ENCODE measurements at regions not wholly inside any gene's neighbourhood (a gene's known extent, or its start where the extent isn't known, plus 50 kb on each side); places are given as distances from the start of the nearest gene placed in this dataset.

DNA sequence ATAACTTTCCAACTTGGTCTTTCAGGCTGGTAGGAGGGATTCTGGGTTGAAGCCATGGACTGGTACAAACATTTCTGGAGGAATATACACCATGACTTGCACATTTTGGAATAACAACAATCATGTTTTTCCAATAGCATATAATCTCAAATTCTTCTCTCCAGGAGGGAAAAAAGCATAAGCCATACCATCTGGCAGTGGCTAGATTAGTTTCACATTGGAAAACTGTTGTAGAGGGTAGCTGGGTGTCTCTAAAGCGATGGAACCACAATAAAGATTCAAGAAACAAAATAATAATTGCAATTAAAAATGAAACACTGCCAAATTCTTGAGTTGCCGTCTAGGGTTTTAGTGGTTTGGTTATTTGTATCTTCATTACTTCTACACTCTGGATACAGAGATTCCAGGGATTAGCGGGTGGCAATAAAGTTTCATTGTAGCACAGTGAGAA, 278.5 kb upstream of the RASGRP1 start:
- DNase-seq (ENCODE audit: extremely low spot score, unreplicated experiment): no peak
- TF ChIP-seq, protein P1, sequence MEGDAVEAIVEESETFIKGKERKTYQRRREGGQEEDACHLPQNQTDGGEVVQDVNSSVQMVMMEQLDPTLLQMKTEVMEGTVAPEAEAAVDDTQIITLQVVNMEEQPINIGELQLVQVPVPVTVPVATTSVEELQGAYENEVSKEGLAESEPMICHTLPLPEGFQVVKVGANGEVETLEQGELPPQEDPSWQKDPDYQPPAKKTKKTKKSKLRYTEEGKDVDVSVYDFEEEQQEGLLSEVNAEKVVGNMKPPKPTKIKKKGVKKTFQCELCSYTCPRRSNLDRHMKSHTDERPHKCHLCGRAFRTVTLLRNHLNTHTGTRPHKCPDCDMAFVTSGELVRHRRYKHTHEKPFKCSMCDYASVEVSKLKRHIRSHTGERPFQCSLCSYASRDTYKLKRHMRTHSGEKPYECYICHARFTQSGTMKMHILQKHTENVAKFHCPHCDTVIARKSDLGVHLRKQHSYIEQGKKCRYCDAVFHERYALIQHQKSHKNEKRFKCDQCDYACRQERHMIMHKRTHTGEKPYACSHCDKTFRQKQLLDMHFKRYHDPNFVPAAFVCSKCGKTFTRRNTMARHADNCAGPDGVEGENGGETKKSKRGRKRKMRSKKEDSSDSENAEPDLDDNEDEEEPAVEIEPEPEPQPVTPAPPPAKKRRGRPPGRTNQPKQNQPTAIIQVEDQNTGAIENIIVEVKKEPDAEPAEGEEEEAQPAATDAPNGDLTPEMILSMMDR (IDR thresholded peaks at IDR 0.05): no peak
- Mint-ChIP-seq H3K36me3 (ENCODE audit: unreplicated experiment) (peaks cover 3% of the 10 kb centered on the region), H3K27me3 (ENCODE audit: unreplicated experiment) (no peaks in the 10 kb centered on the region), H3K9me3 (ENCODE audit: unreplicated experiment) (peaks cover 4% of the 10 kb centered on the region), H3K4me1 (ENCODE audit: unreplicated experiment) (peaks cover 63% of the 10 kb centered on the region), H3K27ac (ENCODE audit: unreplicated experiment) (peak overlapping the region; percentile 91), H3K4me3 (ENCODE audit: unreplicated experiment) (peak overlapping the region; percentile 19)

DNA sequence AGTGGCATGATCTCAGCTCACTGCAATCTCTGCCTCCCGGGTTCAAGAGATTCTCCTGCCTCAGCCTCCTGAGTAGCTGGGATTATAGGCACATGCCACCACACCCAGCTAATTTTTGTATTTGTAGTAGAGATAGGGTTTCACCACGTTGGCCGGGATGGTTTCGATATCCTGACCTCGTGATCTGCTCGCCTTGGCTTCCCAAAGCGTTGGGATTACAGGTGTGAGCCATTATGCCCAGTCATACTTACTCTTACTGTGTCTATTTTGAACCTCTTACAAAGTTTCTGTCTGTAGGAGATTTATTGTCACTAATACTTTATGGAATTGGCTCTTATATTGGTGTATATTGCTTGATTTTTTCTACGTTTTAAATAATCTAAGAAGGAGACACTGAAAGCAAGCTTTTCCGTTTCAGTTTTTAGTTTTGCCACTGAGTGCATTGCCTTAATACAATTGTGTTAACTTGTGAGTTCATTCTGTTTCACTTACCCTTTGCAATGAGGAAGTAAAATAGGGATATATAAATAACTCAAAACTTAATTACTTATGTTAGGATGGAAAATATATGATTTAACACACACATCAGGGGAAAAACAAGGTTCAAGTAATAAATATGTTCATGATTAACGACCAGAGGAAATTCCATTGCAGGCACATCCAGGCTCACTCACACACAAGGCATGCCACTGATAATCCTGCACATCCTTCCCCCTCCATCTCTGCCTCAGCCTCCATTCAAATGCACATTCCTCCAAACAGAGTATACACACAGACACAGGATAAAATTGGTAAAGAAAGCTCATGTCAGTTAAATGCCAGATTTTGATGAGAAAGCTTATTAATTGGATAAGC, 279.3 kb upstream of the RASGRP1 start:
- Mint-ChIP-seq H3K9me3 (ENCODE audit: unreplicated experiment) (no peaks in the 10 kb centered on the region), H3K27me3 (ENCODE audit: unreplicated experiment) (no peaks in the 10 kb centered on the region), H3K4me1 (ENCODE audit: unreplicated experiment) (peaks cover 63% of the 10 kb centered on the region), H3K36me3 (ENCODE audit: unreplicated experiment) (no peaks in the 10 kb centered on the region), H3K27ac (ENCODE audit: unreplicated experiment) (peak overlapping the region; percentile 91), H3K4me3 (ENCODE audit: unreplicated experiment) (no peak overlapping the region)
- no peak for DNase-seq (ENCODE audit: extremely low spot score, unreplicated experiment)
- TF ChIP-seq, protein P1 (IDR thresholded peaks at IDR 0.05): no peak

- H3K36me3 Mint-ChIP-seq (ENCODE audit: unreplicated experiment): no peaks in the 10 kb centered on the region
- DNase-seq (ENCODE audit: extremely low spot score, unreplicated experiment): no peak
- no peaks in the 10 kb centered on the region for H3K27me3 Mint-ChIP-seq (ENCODE audit: unreplicated experiment)
- TF ChIP-seq, protein P1 (IDR thresholded peaks at IDR 0.05): no peak
- peak overlapping the region; percentile 91 for H3K27ac Mint-ChIP-seq (ENCODE audit: unreplicated experiment)
- H3K4me1 Mint-ChIP-seq (ENCODE audit: unreplicated experiment): peaks cover 65% of the 10 kb centered on the region
- no peaks in the 10 kb centered on the region for H3K9me3 Mint-ChIP-seq (ENCODE audit: unreplicated experiment)
- H3K4me3 Mint-ChIP-seq (ENCODE audit: unreplicated experiment): no peak overlapping the region
Measured at GRCh38 chr15:38844736-38845135, 280.1 kb upstream of the RASGRP1 start.

GRCh38 chr15:38846346-38846745, 281.7 kb upstream of the RASGRP1 start:
- TF ChIP-seq, protein P1 (IDR thresholded peaks at IDR 0.05): no peak
- Mint-ChIP-seq H3K9me3 (ENCODE audit: unreplicated experiment) (no peaks in the 10 kb centered on the region), H3K36me3 (ENCODE audit: unreplicated experiment) (no peaks in the 10 kb centered on the region), H3K27me3 (ENCODE audit: unreplicated experiment) (no peaks in the 10 kb centered on the region), H3K4me3 (ENCODE audit: unreplicated experiment) (no peak overlapping the region), H3K4me1 (ENCODE audit: unreplicated experiment) (peaks cover 62% of the 10 kb centered on the region), H3K27ac (ENCODE audit: unreplicated experiment) (peak overlapping the region; percentile 51)
- no peak for DNase-seq (ENCODE audit: extremely low spot score, unreplicated experiment)

GRCh38 chr15:38847666-38848065, 283.1 kb upstream of the RASGRP1 start:
- H3K4me1 Mint-ChIP-seq (ENCODE audit: unreplicated experiment): peaks cover 52% of the 10 kb centered on the region
- TF ChIP-seq, protein P1 (IDR thresholded peaks at IDR 0.05): no peak
- no peak overlapping the region for H3K4me3 Mint-ChIP-seq (ENCODE audit: unreplicated experiment)
- H3K36me3 Mint-ChIP-seq (ENCODE audit: unreplicated experiment): no peaks in the 10 kb centered on the region
- no peak for DNase-seq (ENCODE audit: extremely low spot score, unreplicated experiment)
- H3K27me3 Mint-ChIP-seq (ENCODE audit: unreplicated experiment): no peaks in the 10 kb centered on the region
- peak overlapping the region; percentile 13 for H3K27ac Mint-ChIP-seq (ENCODE audit: unreplicated experiment)
- H3K9me3 Mint-ChIP-seq (ENCODE audit: unreplicated experiment): no peaks in the 10 kb centered on the region

Measured in osteocyte (in vitro differentiated cells).